ENCODE measurements at regions not wholly inside any gene's neighbourhood (a gene's known extent, or its start where the extent isn't known, plus 50 kb on each side); places are given as distances from the start of the nearest gene placed in this dataset.

GRCh38 chr1:30534551-30534940, 188.8 kb downstream of the MATN1 start:
- H3K4me3 Mint-ChIP-seq (ENCODE audit: low read depth), result no peak overlapping the region
- H3K27me3 Mint-ChIP-seq, result no peaks in the 10 kb centered on the region
- no peaks in the 10 kb centered on the region for H3K9me3 Mint-ChIP-seq (ENCODE audit: low read depth)
- H3K36me3 Mint-ChIP-seq (ENCODE audit: insufficient read depth), result no peaks in the 10 kb centered on the region
- H3K27ac Mint-ChIP-seq, result no peak overlapping the region
- H3K4me1 Mint-ChIP-seq (ENCODE audit: low read depth), result no peaks in the 10 kb centered on the region
- TF ChIP-seq CTCF (IDR thresholded peaks at IDR 0.05; ENCODE audit: unreplicated experiment), result no peak
- no peak for DNase-seq (ENCODE audit: low spot score, unreplicated experiment)

GRCh38 chr1:30533796-30534550, 189.4 kb downstream of the MATN1 start:
- H3K27ac Mint-ChIP-seq, result no peak overlapping the region
- no peaks in the 10 kb centered on the region for H3K4me1 Mint-ChIP-seq (ENCODE audit: low read depth)
- H3K27me3 Mint-ChIP-seq, result no peaks in the 10 kb centered on the region
- H3K36me3 Mint-ChIP-seq (ENCODE audit: insufficient read depth), result no peaks in the 10 kb centered on the region
- no peak overlapping the region for H3K4me3 Mint-ChIP-seq (ENCODE audit: low read depth)
- H3K9me3 Mint-ChIP-seq (ENCODE audit: low read depth), result no peaks in the 10 kb centered on the region
- no peak for TF ChIP-seq CTCF (IDR thresholded peaks at IDR 0.05; ENCODE audit: unreplicated experiment)
- DNase-seq (ENCODE audit: low spot score, unreplicated experiment), result no peak

GRCh38 chr1:30533141-30533540, 190.2 kb downstream of the MATN1 start:
- Mint-ChIP-seq H3K4me3 (ENCODE audit: low read depth) (no peak overlapping the region), H3K9me3 (ENCODE audit: low read depth) (no peaks in the 10 kb centered on the region), H3K36me3 (ENCODE audit: insufficient read depth) (no peaks in the 10 kb centered on the region), H3K27ac (no peak overlapping the region), H3K4me1 (ENCODE audit: low read depth) (no peaks in the 10 kb centered on the region), H3K27me3 (no peaks in the 10 kb centered on the region)
- TF ChIP-seq CTCF (IDR thresholded peaks at IDR 0.05; ENCODE audit: unreplicated experiment), result no peak
- no peak for DNase-seq (ENCODE audit: low spot score, unreplicated experiment)

- H3K4me3 Mint-ChIP-seq (ENCODE audit: low read depth), result no peak overlapping the region
- no peaks in the 10 kb centered on the region for H3K9me3 Mint-ChIP-seq (ENCODE audit: low read depth)
- no peak for DNase-seq (ENCODE audit: low spot score, unreplicated experiment)
- no peaks in the 10 kb centered on the region for H3K36me3 Mint-ChIP-seq (ENCODE audit: insufficient read depth)
- H3K27me3 Mint-ChIP-seq, result no peaks in the 10 kb centered on the region
- no peaks in the 10 kb centered on the region for H3K4me1 Mint-ChIP-seq (ENCODE audit: low read depth)
- TF ChIP-seq CTCF (IDR thresholded peaks at IDR 0.05; ENCODE audit: unreplicated experiment), result no peak
- H3K27ac Mint-ChIP-seq, result no peak overlapping the region
Observed at GRCh38 chr1:30532621-30533020, 190.8 kb downstream of the MATN1 start.

- Mint-ChIP-seq H3K9me3 (ENCODE audit: low read depth) (no peaks in the 10 kb centered on the region), H3K27me3 (peaks cover 5% of the 10 kb centered on the region), H3K36me3 (ENCODE audit: insufficient read depth) (no peaks in the 10 kb centered on the region), H3K4me1 (ENCODE audit: low read depth) (no peaks in the 10 kb centered on the region), H3K27ac (no peak overlapping the region), H3K4me3 (ENCODE audit: low read depth) (no peak overlapping the region)
- TF ChIP-seq CTCF (IDR thresholded peaks at IDR 0.05; ENCODE audit: unreplicated experiment), result no peak
- DNase-seq (ENCODE audit: low spot score, unreplicated experiment), result no peak
Observed at GRCh38 chr1:30527511-30528140, 195.8 kb downstream of the MATN1 start.

Data from progenitor cell of endocrine pancreas (in vitro differentiated cells).